IMR-90 (cell line): ENCODE measurements at regions not wholly inside any gene's neighbourhood (a gene's known extent, or its start where the extent isn't known, plus 50 kb on each side); places are given as distances from the start of the nearest gene placed in this dataset.

ENCODE experiments used
- ATAC-seq: fragments of 200-7000 bp; cut with Tn5 transposase; 2 replicates; pipeline ENCODE4 v1.9.1; 2020; ENCODE audit warnings: low read depth, mild to moderate bottlenecking, moderate library complexity
- BruUV-seq: library from RNA; stranded (reverse); fragments of 400-500 nt; replicated peaks from 2 replicates; lab custom pipeline; 2021; lab: Mats Ljungman, UMichigan
- CTCF ChIA-PET: fragments of 300-600 bp; formaldehyde crosslinking; extraction: SDS; loops from one replicate; lab custom pipeline; 2021; ENCODE audit warnings: antibody characterized with exemption; lab: Yijun Ruan, JAX
- POLR2A ChIA-PET: fragments of 300-600 bp; sonication (Branson Sonifier 250); formaldehyde crosslinking; loops from one replicate; lab custom pipeline; 2022; ENCODE audit warnings: antibody characterized with exemption; ENCODE audit not compliant: unreplicated experiment; lab: Charles Lee
- DNase-seq: peaks from one replicate; pipeline ENCODE4 v3.0.0; 2013
- H2AFZ ChIP-seq: replicated peaks from 2 replicates; pipeline ENCODE3; 2013; ENCODE audit warnings: low read length, mild to moderate bottlenecking; ENCODE audit not compliant: poor library complexity
- H2AK5ac ChIP-seq: 2 replicates; pipeline ENCODE4 v1.6.1; 2013; ENCODE audit warnings: low read depth, low read length, inconsistent platforms
- H2AK9ac ChIP-seq: replicated peaks from 2 replicates; pipeline ENCODE3; 2013; ENCODE audit warnings: mild to moderate bottlenecking, low read depth, low read length, moderate library complexity; ENCODE audit not compliant: poor library complexity
- H2BK120ac ChIP-seq: 2 replicates; pipeline ENCODE4 v1.6.1; 2013; ENCODE audit warnings: low read depth, low read length, inconsistent platforms
- H2BK15ac ChIP-seq: 3 replicates; pipeline ENCODE4 v1.6.1; 2013; ENCODE audit warnings: low read depth, low read length, inconsistent platforms
- H2BK20ac ChIP-seq: 2 replicates; pipeline ENCODE4 v1.6.1; 2013; ENCODE audit warnings: low read depth, mild to moderate bottlenecking, inconsistent platforms, low read length, moderate library complexity
- H2BK5ac ChIP-seq: 2 replicates; pipeline ENCODE4 v1.6.1; 2013; ENCODE audit warnings: mild to moderate bottlenecking, low read depth, low read length, inconsistent platforms; ENCODE audit not compliant: poor library complexity, severe bottlenecking
- H3K14ac ChIP-seq: replicated peaks from 2 replicates; pipeline ENCODE4 v1.6.1; 2013; ENCODE audit warnings: low read depth, low read length, inconsistent platforms
- H3K18ac ChIP-seq: 2 replicates; pipeline ENCODE4 v1.6.1; 2013; ENCODE audit warnings: low read depth, low read length, control low read depth
- H3K23ac ChIP-seq: 2 replicates; pipeline ENCODE4 v1.6.1; 2013; ENCODE audit warnings: low read depth, low read length, inconsistent platforms
- H3K27ac ChIP-seq: 2 replicates; pipeline ENCODE4 v1.5.1; 2013; ENCODE audit warnings: mild to moderate bottlenecking, control low read depth, low read length; ENCODE audit not compliant: insufficient read depth
- H3K27me3 ChIP-seq: 2 replicates; pipeline ENCODE4 v1.6.1; 2013; ENCODE audit warnings: low read length; ENCODE audit not compliant: control insufficient read depth, insufficient read depth
- H3K36me3 ChIP-seq: 2 replicates; pipeline ENCODE4 v1.6.1; 2013; ENCODE audit warnings: low read length, mixed read lengths; ENCODE audit not compliant: control insufficient read depth, insufficient read depth
- H3K4ac ChIP-seq: 2 replicates; pipeline ENCODE4 v1.6.1; 2013; ENCODE audit warnings: low read depth, low read length, inconsistent platforms
- H3K4me1 ChIP-seq: 2 replicates; pipeline ENCODE4 v1.6.1; 2013; ENCODE audit warnings: low read length, mixed read lengths; ENCODE audit not compliant: control insufficient read depth, insufficient read depth
- H3K4me2 ChIP-seq: 2 replicates; pipeline ENCODE4 v1.6.1; 2013; ENCODE audit warnings: low read depth, mild to moderate bottlenecking, control low read depth, low read length, moderate library complexity
- H3K4me3 ChIP-seq: 2 replicates; pipeline ENCODE4 v1.5.1; 2013; ENCODE audit warnings: low read depth, mild to moderate bottlenecking, control low read depth, low read length, moderate library complexity; ENCODE audit not compliant: insufficient read depth
- H3K56ac ChIP-seq: 2 replicates; pipeline ENCODE4 v1.6.1; 2013; ENCODE audit warnings: low read length, inconsistent platforms; ENCODE audit not compliant: insufficient read depth; ENCODE audit errors: extremely low read depth
- H3K79me1 ChIP-seq, 2 experiments: 2 replicates each; pipeline ENCODE4 v1.6.1; 2013; ENCODE audit warnings: low read length in 2 of 2, inconsistent platforms in 1 of 2, low read depth in 1 of 2
- H3K9ac ChIP-seq: 2 replicates; pipeline ENCODE4 v1.6.1; 2013; ENCODE audit warnings: low read depth, low read length, control low read depth
- H3K9me1 ChIP-seq: 2 replicates; pipeline ENCODE4 v1.6.1; 2013; ENCODE audit warnings: low read length, inconsistent platforms; ENCODE audit not compliant: insufficient read depth
- H3K9me3 ChIP-seq: 2 replicates; pipeline ENCODE4 v1.6.1; 2013; ENCODE audit warnings: low read length; ENCODE audit not compliant: control insufficient read depth, insufficient read depth
- H4K20me1 ChIP-seq: 2 replicates; pipeline ENCODE4 v1.6.1; 2013; ENCODE audit warnings: low read length, inconsistent platforms; ENCODE audit not compliant: insufficient read depth
- H4K5ac ChIP-seq: 2 replicates; pipeline ENCODE4 v1.6.1; 2013; ENCODE audit warnings: mild to moderate bottlenecking, low read depth, low read length, control low read depth
- H4K8ac ChIP-seq, 2 experiments: 2 replicates each; pipeline ENCODE4 v1.6.1; 2013; ENCODE audit warnings: low read depth in 2 of 2, low read length in 2 of 2, control low read depth in 1 of 2, inconsistent platforms in 1 of 2
- H4K91ac ChIP-seq: 2 replicates; pipeline ENCODE4 v1.6.1; 2013; ENCODE audit warnings: low read depth, low read length, inconsistent platforms; ENCODE audit not compliant: insufficient read depth
- CEBPB ChIP-seq: IDR thresholded peaks from 2 replicates; pipeline ENCODE4 v1.6.1; 2012; ENCODE audit warnings: low read depth, low read length, improper control_type of control experiment
- CHD1 ChIP-seq: IDR thresholded peaks from 2 replicates; pipeline ENCODE4 v1.6.1; 2012; ENCODE audit warnings: low read depth, low read length, improper control_type of control experiment
- FOS ChIP-seq: fragments of 150-350 bp; IDR thresholded peaks from 2 replicates; pipeline ENCODE4 v1.6.1; 2016; ENCODE audit warnings: low read depth, low read length
- MAFK ChIP-seq: IDR thresholded peaks from 2 replicates; pipeline ENCODE4 v1.6.1; 2012; ENCODE audit warnings: low read depth, low read length, improper control_type of control experiment
- MXI1 ChIP-seq: IDR thresholded peaks from 2 replicates; pipeline ENCODE4 v1.6.1; 2012; ENCODE audit warnings: low read depth, mild to moderate bottlenecking, low read length, moderate library complexity, borderline replicate concordance
- RAD21 ChIP-seq: IDR thresholded peaks from 2 replicates; pipeline ENCODE4 v1.6.1; 2012; ENCODE audit warnings: low read length, improper control_type of control experiment
- WGBS, 2 experiments: methylation state at CpG; one replicate each; pipeline versions ENCODE4 v1.1.5 to v1.1.7; 2013; ENCODE audit warnings: missing lambda C conversion rate in 2 of 2; ENCODE audit not compliant: insufficient read length in 1 of 2; ENCODE audit errors: extremely low coverage in 2 of 2; 5-methylcytosine and 5-hydroxymethylcytosine counted together
- dilution Hi-C: fragments of 300-500 bp; cut with HindIII; formaldehyde crosslinking; loops from one replicate; pipeline ENCODE4 v1.14.3; 2018; ENCODE audit warnings: low sequenced_read_pairs; ENCODE audit not compliant: unreplicated experiment
- in situ Hi-C: fragments of 300-500 bp; cut with MboI; formaldehyde crosslinking; loops from 3 replicates; pipeline ENCODE4 v1.14.3; 2019; ENCODE audit warnings: low sequenced_read_pairs, inconsistent platforms, mixed read lengths
- intact Hi-C: fragments of 100-400 bp; cut with micrococcal nuclease; formaldehyde crosslinking; loops from 2 replicates; pipeline ENCODE4 v1.10.0; 2022

DNA sequence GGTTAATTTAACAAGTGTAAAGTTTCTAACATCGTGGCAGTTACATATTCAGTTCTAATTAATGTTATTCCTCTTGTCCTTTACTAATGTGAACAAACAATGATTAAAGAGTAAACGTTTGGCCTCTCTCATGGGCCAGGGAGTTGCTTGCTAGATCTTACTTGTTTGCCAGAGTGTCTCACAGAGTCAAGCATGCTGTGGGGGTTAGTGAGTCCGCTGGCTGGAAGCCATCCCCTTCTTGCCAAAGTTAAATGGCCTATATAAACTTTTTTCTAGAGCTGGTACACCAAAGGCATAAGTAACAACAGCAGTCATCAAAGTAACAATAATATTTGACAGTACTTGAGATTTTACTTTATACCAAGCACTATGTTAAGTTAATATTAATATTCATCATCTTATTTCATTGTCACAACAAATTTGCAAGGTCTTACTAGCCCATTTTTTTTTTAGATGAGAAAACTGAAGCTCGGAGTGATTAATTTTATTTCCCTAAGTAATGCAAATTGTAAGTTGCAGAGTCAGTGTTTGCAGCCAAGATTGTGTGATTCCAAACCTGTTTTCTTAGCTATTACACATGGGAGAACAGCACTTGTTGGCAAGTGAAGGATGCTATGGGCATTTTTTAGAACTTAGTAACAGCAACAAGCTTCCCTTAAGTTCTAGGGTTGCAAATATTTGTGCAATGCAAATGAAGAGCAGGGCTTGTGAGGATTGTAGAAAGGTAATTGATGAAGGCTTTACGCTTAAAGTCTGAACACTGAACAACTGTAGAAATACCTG, 224.5 kb downstream of the RFPL4B start:
- ATAC-seq (peak; percentile 83), DNase-seq (peak; percentile 84)
- peaks cover 2% of the 10 kb centered on the region; the same call in 1 of the 2 replicates for H3K4me1 ChIP-seq
- no peaks in the 10 kb centered on the region for H3K36me3 ChIP-seq
- no peaks in the 10 kb centered on the region for H4K20me1 ChIP-seq
- H3K9me3 ChIP-seq, result no peaks in the 10 kb centered on the region
- H4K5ac ChIP-seq, result no peak overlapping the region
- H3K56ac ChIP-seq, result no peak overlapping the region
- dilution Hi-C loops, result no loop called here
- H2BK120ac ChIP-seq, result no peak overlapping the region
- H2BK15ac ChIP-seq, result no peak overlapping the region
- peaks cover 4% of the 10 kb centered on the region; the same call in 1 of the 2 replicates for H3K9me1 ChIP-seq
- intact Hi-C loops, result no loop called here
- H2BK20ac ChIP-seq, result 0 out of 2 replicates have a peak overlapping the region, but pooled peaks have one; percentile 29
- H3K4me2 ChIP-seq, result no peak overlapping the region; the same call in 1 of the 2 replicates
- H3K14ac ChIP-seq, result 0 out of 2 replicates have a peak overlapping the region, but pooled peaks have one; percentile 41
- no peak for TF ChIP-seq FOS
- TF ChIP-seq MXI1, result no peak
- TF ChIP-seq RAD21, result no peak
- no peak for TF ChIP-seq CHD1
- TF ChIP-seq CEBPB, result no peak; the same call in 1 of the 2 replicates
- no peak for TF ChIP-seq MAFK
- POLR2A ChIA-PET, result no interaction called here
- no peak overlapping the region for H4K91ac ChIP-seq
- H2BK5ac ChIP-seq, result peak overlapping the region; percentile 57
- H3K23ac ChIP-seq, result no peak overlapping the region
- no peak overlapping the region for H3K27ac ChIP-seq
- H2AK5ac ChIP-seq, result no peak overlapping the region
- no peak overlapping the region for H3K4me3 ChIP-seq
- no peak overlapping the region for H2AFZ ChIP-seq
- H3K79me1 ChIP-seq, result no peaks in the 10 kb centered on the region
- WGBS, 2 experiments, result 80% methylated on average over 1 of the region's 5 CpGs; no CpG with 5 or more reads in 1 of the 2 experiments
- no peaks in the 10 kb centered on the region for H3K27me3 ChIP-seq
- H4K8ac ChIP-seq, result peak overlapping the region in 1 of 2 experiments; percentile 2; a peak in 1 of 4 replicates
- no TSS peak for BruUV-seq
- CTCF ChIA-PET, result no interaction called here
- no peak overlapping the region for H3K9ac ChIP-seq
- no peak overlapping the region for H3K4ac ChIP-seq
- no peak overlapping the region; the same call in 1 of the 2 replicates for H3K18ac ChIP-seq
- in situ Hi-C loops, result no loop called here
- H2AK9ac ChIP-seq, result no peak overlapping the region
